Right cardiac atrium (tissue), 5 donors: ENCODE measurements at regions not wholly inside any gene's neighbourhood (a gene's known extent, or its start where the extent isn't known, plus 50 kb on each side); places are given as distances from the start of the nearest gene placed in this dataset.
A peak's percentile ranks its signal among the peaks of the same experiment; 100 is the strongest.
"Not testable (repeated sequence)": the region's sequence is repeated elsewhere in the genome, so short reads cannot be mapped to it uniquely, and the experiment has no call there.

Experiments used
- ATAC-seq, 2 donors: fragments of 200-7000 bp; cut with Tn5 transposase; one replicate each; pipeline versions ENCODE4 v1.8.0 to v1.9.1; 2020; ENCODE audit warnings: moderate library complexity in 2 of 2, mild to moderate bottlenecking in 1 of 2
- DNase-seq, 3 donors: peaks; one replicate each; pipeline ENCODE4 v3.0.0-alpha.2; 2020
- H3K27ac ChIP-seq: one replicate; pipeline ENCODE4 v1.5.1; 2013; ENCODE audit warnings: mild to moderate bottlenecking, low read length, control low read depth, moderate library complexity
- H3K27me3 ChIP-seq: one replicate; pipeline ENCODE4 v1.6.1; 2013; ENCODE audit not compliant: control insufficient read depth, insufficient read depth
- H3K4me1 ChIP-seq: one replicate; pipeline ENCODE4 v1.6.1; 2013; ENCODE audit warnings: low read length; ENCODE audit not compliant: control insufficient read depth, insufficient read depth
- H3K4me3 ChIP-seq: one replicate; pipeline ENCODE4 v1.5.1; 2013; ENCODE audit warnings: low read length, control low read depth
- H3K9me3 ChIP-seq: one replicate; pipeline ENCODE4 v1.6.1; 2013; ENCODE audit warnings: low read length; ENCODE audit not compliant: control insufficient read depth
- WGBS: extraction: QIAGEN DNeasy Blood & Tissue Kit; methylation state at CpG from one replicate; pipeline ENCODE4 v1.1.7; 2013; 5-methylcytosine and 5-hydroxymethylcytosine counted together
- intact Hi-C, 4 donors: fragments of 100-400 bp; cut with DNase I; formaldehyde crosslinking; loops; one replicate each; pipeline versions ENCODE4 v1.11.0 to v1.14.0; 2022 to 2023
- donor health status: healthy with polysubstance abuse.
- donor health status: DM: no; HTN: yes; CAD: no.
- donor health status: DM: no; HTN: no; CAD: no.
- donor health status: DM: no; HTN: yes; CAD: no; lungs with severe emphysema.
- donor health status: DM: yes; HTN: yes; CAD: no.

DNA sequence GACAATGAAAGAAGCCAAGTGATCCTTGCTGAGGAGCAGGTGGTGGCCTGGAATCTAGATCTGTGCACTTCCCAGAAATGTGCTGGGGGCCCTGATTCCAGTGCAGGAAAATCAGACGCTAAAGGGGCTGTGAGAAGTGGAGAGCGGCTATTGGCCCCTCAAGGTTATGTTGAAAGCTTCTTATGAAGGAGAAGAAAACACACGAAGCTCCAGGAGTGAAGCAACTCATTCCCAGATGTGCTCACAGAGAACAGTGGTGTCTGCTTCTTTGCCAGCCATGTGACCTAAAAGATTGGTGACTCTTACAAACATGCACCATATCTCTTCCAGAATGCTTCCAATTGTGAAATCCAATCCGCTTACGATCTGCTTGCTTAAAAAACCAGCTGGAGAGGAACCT is 679.3 kb upstream of the IGFBP3 start:
- DNase-seq (peak in 2 of 3 donors; percentile 39 to 50), ATAC-seq (peak; percentile 38 to 58)
- Histone ChIP-seq H3K4me3 (no peak overlapping the region), H3K27me3 (no peaks in the 10 kb centered on the region), H3K27ac (peak overlapping the region; percentile 63), H3K4me1 (peaks cover 13% of the 10 kb centered on the region), H3K9me3 (no peaks in the 10 kb centered on the region)
- intact Hi-C loops: no loop called here
- WGBS: 74% methylated on average over 5 of the region's 5 CpGs

DNA sequence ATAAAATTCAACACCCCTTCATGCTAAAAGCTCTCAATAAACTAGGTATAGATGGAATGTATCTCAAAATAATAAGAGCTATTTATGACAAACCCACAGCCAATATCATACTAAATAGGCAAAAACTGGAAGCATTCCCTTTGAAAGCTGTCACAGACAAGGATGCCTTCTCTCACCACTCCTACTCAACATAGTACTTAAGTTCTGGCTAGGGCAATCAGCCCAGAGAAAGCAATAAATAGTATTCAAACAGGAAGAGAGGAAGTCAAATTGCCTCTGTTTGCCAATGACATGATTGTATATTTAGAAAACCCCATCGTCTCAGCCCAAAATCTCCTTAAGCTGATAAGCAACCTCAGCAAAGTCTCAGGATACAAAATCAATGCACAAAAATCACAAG is 673.8 kb upstream of the IGFBP3 start:
- ATAC-seq, H3K4me1 ChIP-seq, intact Hi-C loops, H3K9me3 ChIP-seq, H3K27me3 ChIP-seq, DNase-seq, H3K4me3 ChIP-seq, H3K27ac ChIP-seq: not testable (repeated sequence)
- 7% methylated on average over 1 of the region's 1 CpG for WGBS

DNA sequence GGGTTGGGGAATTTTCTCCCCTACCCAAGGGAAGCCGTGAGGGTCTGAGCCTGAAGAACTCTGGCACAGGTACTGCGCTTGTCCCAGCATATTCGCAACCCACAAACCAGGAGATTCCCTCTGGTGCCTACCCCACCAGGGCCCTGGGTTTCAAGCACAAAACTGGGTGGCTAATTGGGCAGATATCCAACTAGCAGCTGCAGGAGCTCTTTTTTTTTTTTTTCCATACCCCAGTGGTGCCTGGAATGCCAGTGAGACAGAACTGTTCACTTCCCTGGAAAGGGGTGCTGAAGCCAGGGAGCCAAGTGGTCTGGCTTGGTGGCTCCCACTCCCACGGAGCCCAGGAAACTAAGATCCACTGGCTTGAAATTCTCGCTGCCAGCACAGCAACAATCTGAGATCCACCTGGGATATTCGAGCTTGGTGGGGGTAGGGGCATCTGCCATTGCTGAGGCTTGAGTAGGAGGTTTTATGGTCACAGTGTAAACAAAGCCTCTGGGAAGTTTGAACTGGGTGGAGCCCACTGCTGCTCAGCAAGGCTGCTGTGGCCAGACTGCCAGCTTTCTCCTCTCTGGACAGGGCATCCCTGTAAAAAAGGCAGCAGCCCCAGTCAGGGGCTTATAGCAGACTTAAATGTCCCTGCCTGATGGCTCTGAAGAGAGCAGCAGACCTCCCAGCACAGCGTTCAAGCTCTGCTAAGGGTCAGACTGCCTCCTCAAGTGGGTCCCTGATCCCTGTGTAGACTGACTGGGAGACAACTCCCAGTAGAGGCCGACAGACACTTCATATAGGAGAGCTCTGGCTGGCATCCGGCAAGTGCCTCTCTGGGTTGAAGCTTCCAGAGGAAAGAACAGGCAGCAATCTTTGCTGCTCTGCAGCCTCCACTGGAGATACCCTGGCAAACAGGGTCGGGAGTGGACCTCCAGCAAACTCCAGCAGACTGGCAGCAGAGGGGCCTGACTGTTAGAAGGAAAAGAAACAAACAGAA is 670.1 kb upstream of the IGFBP3 start:
- ATAC-seq, H3K9me3 ChIP-seq, H3K27ac ChIP-seq, H3K4me1 ChIP-seq, intact Hi-C loops, H3K27me3 ChIP-seq, H3K4me3 ChIP-seq, DNase-seq: not testable (repeated sequence)
- 82% methylated on average over 10 of the region's 10 CpGs for WGBS

GRCh38 chr7:46589286-46589685 is 668.2 kb upstream of the IGFBP3 start:
- Histone ChIP-seq H3K4me3 (no peak overlapping the region), H3K4me1 (no peaks in the 10 kb centered on the region), H3K9me3 (no peaks in the 10 kb centered on the region), H3K27ac (no peak overlapping the region), H3K27me3 (no peaks in the 10 kb centered on the region)
- DNase-seq (no peak), ATAC-seq (no peak)
- intact Hi-C loops: no loop called here
- WGBS: 41% methylated on average over 5 of the region's 5 CpGs

GRCh38 chr7:46586406-46586805 is 665.3 kb upstream of the IGFBP3 start:
- no peak overlapping the region for H3K27ac ChIP-seq
- intact Hi-C loops: no loop called here
- DNase-seq (no peak), ATAC-seq (peak; percentile 19 to 66)
- H3K9me3 ChIP-seq: no peaks in the 10 kb centered on the region
- WGBS: 70% methylated on average over 1 of the region's 1 CpG
- H3K4me1 ChIP-seq: no peaks in the 10 kb centered on the region
- H3K4me3 ChIP-seq: no peak overlapping the region
- H3K27me3 ChIP-seq: no peaks in the 10 kb centered on the region

DNA sequence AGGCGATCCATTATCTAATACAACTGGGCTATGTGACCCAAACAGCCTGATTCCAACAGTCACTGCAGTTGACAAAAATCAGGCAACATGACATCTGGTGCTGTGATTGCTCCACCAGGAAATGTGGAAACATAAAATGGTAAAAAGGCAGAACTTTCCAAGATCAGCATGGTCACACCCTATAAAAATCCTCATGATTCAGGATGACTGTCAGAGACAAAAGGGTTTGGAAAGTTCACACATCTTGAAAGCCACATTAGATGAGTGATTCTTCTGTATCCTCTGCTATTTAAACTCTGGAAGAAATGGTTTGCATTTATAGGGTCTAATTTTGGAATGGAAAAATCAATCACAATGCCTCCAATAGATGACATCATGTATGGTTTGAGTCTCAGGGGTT is 662.6 kb upstream of the IGFBP3 start:
- ATAC-seq (peak in 1 of 2 donors; percentile 51), DNase-seq (no peak)
- intact Hi-C loops: no loop called here
- Histone ChIP-seq H3K4me1 (no peaks in the 10 kb centered on the region), H3K9me3 (no peaks in the 10 kb centered on the region), H3K27ac (no peak overlapping the region), H3K4me3 (no peak overlapping the region), H3K27me3 (no peaks in the 10 kb centered on the region)
- 71% methylated on average over 1 of the region's 1 CpG for WGBS

- H3K27ac ChIP-seq: no peak overlapping the region
- H3K4me1 ChIP-seq: no peaks in the 10 kb centered on the region
- intact Hi-C loops: no loop called here
- no peaks in the 10 kb centered on the region for H3K9me3 ChIP-seq
- WGBS: 80% methylated on average over 3 of the region's 3 CpGs
- H3K4me3 ChIP-seq: no peak overlapping the region
- DNase-seq: no peak
- H3K27me3 ChIP-seq: no peaks in the 10 kb centered on the region
- no peak for ATAC-seq
These were observed 660.2 kb upstream of the IGFBP3 start for GRCh38 chr7:46581268-46581667.

- DNase-seq (no peak), ATAC-seq (no peak)
- no peaks in the 10 kb centered on the region for H3K27me3 ChIP-seq
- H3K4me1 ChIP-seq: no peaks in the 10 kb centered on the region
- intact Hi-C loops: no loop called here
- H3K4me3 ChIP-seq: no peak overlapping the region
- no peak overlapping the region for H3K27ac ChIP-seq
- H3K9me3 ChIP-seq: no peaks in the 10 kb centered on the region
- WGBS: 90% methylated on average over 6 of the region's 6 CpGs
These were observed 659.7 kb upstream of the IGFBP3 start for GRCh38 chr7:46580766-46581165.

GRCh38 chr7:46577394-46577793 is 656.3 kb upstream of the IGFBP3 start:
- H3K27ac ChIP-seq: no peak overlapping the region
- H3K9me3 ChIP-seq: no peaks in the 10 kb centered on the region
- no peak overlapping the region for H3K4me3 ChIP-seq
- 72% methylated on average over 1 of the region's 1 CpG for WGBS
- intact Hi-C loops: no loop called here
- DNase-seq: no peak
- H3K27me3 ChIP-seq: no peaks in the 10 kb centered on the region
- H3K4me1 ChIP-seq: no peaks in the 10 kb centered on the region
- no peak for ATAC-seq

- intact Hi-C loops: no loop called here
- DNase-seq: no peak
- no peaks in the 10 kb centered on the region for H3K9me3 ChIP-seq
- no peak overlapping the region for H3K4me3 ChIP-seq
- H3K4me1 ChIP-seq: no peaks in the 10 kb centered on the region
- peak in 1 of 2 donors; percentile 63 for ATAC-seq
- H3K27ac ChIP-seq: no peak overlapping the region
- H3K27me3 ChIP-seq: no peaks in the 10 kb centered on the region
These were observed 655.9 kb upstream of the IGFBP3 start for GRCh38 chr7:46576950-46577349.

GRCh38 chr7:46572691-46573090 is 651.6 kb upstream of the IGFBP3 start:
- intact Hi-C loops: no loop called here
- DNase-seq (no peak), ATAC-seq (no peak)
- Histone ChIP-seq H3K27ac (no peak overlapping the region), H3K4me1 (peaks cover 2% of the 10 kb centered on the region), H3K9me3 (no peaks in the 10 kb centered on the region), H3K4me3 (no peak overlapping the region), H3K27me3 (no peaks in the 10 kb centered on the region)
- 72% methylated on average over 2 of the region's 2 CpGs for WGBS
